ENCODE measurements at regions not wholly inside any gene's neighbourhood (a gene's known extent, or its start where the extent isn't known, plus 50 kb on each side); places are given as distances from the start of the nearest gene placed in this dataset.
"Not testable (repeated sequence)": the region's sequence is repeated elsewhere in the genome, so short reads cannot be mapped to it uniquely, and the experiment has no call there.

DNA sequence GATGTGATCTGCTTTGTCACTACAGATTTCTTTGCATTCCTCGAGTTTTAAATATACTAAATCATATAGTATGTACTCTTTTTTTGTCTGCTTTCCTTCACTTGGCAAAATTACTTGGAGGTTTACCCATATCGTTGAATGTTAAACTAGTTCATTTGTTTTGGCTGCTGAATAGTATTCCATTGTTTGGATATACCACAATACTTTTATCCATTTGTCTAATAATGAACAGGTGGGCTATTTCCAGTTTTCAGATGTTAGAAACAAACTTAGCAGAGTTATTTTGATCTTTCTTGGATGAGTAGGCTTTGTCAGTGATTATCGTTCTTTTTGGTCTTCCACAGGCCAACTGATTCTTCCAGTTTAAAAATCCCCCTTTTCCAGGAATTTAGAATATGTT is 154.0 kb upstream of the TGFBR2 start:
- no peak for DNase-seq

- no peak for DNase-seq
These were observed 152.9 kb upstream of the TGFBR2 start for GRCh38 chr3:30453360-30454039.

DNA sequence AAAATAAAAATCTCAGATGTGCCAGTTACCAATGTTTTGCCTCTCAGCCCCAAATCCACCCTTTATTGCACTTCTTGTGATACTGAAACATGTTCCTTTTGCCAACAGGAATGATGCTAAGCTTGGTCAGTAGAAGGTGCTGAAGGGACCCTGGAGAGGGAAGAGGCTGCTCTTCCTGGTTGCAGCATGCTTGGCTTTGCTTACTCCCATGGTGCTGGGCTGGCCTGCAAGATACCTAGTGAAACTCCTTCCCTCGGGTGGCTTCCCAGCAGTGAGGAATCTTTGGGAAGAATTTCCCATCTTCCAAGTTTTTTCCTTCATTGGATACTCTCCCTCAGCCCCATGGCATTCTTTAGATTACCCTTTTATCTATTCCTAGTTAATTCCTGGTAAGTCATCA is 151.8 kb upstream of the TGFBR2 start:
- no peak for DNase-seq

- not testable (repeated sequence) for DNase-seq
These were observed 151.3 kb upstream of the TGFBR2 start for GRCh38 chr3:30455112-30455511.

DNA sequence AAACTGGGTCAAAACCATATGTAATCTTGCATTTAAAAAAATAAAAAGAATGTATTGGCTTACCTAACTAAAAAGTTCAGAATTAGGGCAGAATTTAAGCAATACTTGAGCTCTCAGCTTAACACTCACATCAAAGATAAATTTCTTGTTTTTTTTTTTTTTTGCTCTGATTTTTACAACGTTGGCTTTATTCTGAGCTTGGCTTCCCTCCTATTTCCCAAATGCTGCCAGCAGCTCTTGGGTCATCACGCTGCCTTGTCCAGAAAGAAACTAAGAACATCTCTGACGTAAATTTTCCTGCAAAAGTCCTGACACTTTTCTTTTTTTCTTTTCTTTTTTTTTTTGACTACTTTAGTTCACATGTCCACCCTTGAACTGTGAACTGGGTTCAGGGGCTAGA is 150.6 kb upstream of the TGFBR2 start:
- no peak for DNase-seq

GRCh38 chr3:30456264-30456663 is 150.1 kb upstream of the TGFBR2 start:
- DNase-seq = no peak

DNA sequence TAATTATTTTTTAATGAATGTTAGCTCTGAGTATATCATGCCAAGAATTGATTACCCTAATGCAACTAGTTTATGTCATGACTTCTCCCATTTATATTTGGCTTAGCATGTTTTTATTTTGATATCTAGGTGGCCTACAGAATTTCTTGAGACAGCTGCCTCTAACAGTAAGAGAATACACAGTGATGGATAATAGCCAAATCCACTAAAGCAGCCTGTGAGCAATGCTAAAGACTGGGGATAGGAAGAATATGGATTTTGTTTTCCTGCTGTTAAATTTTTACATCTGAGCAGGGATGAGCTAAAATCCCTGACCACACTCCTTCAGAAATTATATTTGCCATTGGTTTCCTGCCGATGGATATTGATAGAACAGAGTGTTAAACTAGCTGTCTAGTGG is 149.3 kb upstream of the TGFBR2 start:
- no peak for DNase-seq

- DNase-seq = no peak
These were observed 148.7 kb upstream of the TGFBR2 start for GRCh38 chr3:30457726-30458125.

DNA sequence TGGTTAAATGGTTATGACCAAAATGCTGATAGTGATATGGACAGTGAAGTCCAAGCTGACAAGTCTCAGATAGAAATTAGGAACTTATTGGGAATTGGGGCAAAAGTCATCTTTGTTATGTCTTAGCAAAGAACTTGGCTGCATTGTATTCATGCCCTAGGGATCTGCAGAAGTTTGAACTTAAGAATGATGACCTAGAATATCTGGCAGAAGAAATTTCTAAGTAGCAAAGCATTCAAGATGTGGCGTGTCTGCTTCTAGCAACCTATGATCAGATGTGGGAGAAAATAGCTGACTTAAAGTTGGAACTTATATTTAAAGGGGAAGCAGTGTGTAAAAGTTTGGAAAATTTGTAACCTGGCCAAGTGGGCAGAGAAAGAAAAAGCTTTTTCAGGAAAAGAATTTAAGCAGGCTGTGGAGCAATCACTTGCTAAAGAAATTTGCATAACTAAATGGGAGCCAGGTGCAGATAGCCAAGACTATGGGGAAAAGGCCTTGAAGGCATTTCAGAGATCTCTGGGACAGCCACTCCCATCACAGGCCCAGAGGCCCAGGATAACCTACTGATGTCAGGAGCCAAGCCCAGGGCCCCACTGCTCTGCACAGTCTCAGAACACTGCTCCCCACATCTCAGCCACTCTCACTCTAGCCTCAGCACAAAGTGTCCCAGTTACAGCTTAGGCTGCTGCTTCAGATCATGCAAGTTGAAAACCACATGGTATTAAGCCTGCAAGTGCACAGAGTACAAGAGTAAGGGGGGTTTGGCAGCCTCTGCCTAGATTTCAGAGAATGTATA is 147.8 kb upstream of the TGFBR2 start:
- DNase-seq = no peak

- DNase-seq = no peak
These were observed 145.1 kb upstream of the TGFBR2 start for GRCh38 chr3:30461311-30461710.

- no peak for DNase-seq
These were observed 143.5 kb upstream of the TGFBR2 start for GRCh38 chr3:30462721-30463470.

DNA sequence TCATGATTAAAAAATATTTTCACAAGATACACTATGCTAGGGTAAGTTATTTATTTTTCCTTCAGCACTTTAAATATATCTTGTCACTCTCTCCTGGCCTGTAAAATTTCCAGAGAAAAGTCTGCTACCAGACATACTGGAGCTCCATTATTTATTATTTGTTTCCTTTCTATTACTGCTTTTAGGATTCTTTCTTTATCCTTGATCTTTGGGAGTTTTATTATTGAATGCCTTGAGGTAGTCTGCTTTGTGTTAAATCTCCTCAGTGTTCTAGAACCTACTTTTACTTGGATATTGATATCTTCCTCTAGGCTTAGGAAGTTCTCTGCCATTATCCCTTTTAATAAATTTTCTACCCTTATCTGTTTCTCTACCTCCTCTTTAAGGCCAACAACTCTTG is 142.0 kb upstream of the TGFBR2 start:
- DNase-seq = no peak

DNA sequence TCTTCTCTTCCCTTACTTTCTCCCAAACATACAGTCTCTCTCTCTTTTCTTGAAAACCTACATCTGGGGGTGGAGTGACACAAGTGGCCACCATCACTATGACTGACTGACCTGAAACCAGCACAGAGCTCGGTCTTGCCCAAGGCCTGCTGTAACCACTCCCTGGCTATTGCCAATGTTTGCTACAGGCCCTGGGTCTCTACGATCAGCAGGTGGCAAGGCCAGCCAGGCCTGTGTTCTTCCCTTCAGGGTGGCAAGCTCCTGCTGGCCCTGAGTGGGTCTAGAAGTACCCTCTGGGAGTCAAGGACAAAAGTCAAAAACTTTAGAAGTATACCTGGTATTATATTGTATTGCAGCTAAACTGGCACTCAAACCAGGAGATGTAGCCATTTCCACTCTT is 140.9 kb upstream of the TGFBR2 start:
- DNase-seq = no peak

DNA sequence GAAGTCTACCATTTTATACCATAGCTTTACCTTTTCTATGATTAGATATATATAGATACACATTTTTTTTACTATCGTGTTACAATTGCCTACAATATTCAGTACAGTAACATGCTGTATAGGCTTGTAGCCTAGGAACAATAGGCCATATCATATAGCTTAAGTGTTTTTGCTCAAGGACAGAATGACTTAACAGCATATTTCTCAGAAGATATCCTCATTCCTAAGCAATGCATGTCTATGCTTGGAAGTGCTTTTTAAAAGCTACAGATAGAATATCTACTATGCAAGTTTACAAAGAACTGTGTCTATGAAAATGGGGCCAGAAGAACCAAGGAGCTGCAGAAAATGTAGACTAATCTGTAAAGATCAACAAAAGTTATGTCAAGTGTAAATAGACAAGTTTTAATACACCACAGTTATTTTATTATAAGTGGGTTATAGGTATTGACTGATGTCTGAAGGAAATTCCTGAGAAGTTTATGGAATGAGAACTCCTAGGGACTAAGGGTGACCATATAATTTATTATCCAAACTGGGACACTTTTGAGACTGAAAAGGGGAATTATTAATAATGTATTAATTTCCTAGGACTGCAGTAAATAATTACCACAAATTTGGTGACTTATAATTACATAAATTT is 138.7 kb upstream of the TGFBR2 start:
- no peak for DNase-seq

GRCh38 chr3:30469133-30469532 is 137.3 kb upstream of the TGFBR2 start:
- DNase-seq = no peak

DNA sequence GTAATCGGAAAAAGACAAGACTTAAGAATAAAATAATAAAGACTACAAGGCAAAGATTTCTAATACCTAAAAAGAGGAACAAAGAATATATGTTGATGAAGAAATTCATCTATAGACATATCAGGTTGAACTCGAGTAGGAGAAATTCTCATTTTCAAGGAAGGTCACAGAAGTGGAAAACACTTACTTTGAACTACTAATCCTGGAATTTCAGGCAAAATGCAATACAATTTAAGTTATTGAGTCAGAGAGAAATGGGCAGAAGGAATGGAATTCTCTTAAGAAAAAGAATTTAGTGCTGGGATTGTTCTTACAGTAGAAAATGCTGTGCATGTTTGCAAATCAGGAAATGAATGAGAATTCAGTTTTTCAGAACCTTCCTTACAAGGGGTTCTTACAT is 135.9 kb upstream of the TGFBR2 start:
- DNase-seq = no peak

DNA sequence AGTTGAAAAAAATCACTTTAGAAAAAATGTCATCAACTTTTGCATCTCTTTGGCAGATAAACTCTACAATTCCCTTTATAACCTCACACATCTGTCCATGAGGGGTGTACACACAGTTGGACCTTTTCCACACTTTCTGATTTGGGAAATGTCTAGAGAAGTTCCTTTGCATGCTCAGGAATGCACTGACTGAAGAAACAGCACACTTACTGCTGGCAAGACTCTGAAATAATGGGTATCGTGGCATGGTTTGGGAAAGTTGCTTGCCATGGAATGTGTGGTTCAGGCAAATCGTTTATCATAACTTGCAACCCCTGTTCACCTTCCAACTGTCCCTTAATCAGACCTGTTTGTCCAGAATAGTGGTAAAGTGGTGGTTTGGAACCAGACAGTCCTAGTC is 135.3 kb upstream of the TGFBR2 start:
- no peak for DNase-seq

DNA sequence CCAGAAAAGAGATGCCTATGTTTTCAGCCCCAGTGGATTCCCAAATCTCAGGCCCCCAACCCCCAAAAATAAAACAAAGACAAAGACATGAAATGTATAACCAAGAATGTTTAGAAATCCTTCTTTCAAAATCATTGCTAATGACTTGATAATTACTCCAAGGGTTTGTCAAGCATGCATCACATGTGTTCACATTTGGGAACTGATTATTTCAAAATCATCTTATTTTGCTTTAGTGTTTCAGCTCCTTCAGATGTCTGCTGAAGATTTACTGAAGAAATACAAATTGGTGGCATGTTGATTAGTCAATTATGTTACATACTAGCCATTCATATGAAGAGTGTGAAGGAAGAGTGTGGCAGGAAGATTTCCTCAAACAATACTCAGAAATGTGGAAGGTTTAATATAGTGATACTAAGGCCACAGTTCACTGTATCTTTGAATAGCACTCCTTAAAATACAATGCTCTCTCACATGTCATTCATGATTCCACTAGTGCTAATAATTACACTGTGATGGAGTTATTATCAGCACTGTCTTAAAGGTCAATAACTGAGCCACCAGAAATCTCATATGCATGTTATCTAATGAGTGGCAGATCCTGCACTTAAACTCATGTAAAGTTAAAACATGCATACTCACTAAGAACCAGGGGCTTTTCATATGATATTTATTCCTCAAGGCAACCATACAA is 134.5 kb upstream of the TGFBR2 start:
- DNase-seq = no peak

DNA sequence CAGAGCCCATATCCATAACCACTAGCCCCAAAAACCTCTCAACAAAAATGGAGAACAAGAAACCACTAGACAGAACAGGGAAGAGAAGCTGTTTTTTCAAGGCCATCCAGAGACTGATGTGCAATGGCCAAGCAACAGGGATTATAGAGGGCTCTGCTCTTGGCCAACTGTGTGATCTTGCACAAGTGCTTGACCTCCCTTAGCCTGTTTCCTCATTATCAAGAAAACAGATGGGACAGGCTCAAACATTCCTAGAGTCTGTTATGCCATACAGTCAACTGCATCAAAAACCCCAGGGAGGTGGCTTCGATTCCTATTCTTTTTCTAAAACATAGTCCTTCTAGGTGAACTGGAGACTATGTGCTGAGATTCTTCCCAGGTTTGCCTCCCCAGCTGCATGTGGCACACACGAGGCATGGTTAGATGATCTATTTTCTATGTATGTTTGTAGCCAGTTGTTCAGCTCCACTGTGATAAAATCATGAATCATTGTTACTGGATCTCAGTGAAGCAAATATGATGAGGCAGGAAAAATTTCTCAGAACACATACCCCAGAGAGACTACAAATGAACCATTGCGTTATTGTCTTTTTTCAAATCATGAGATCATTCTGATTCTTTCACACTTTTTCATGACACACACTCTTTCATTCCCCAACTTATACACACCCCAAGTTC is 132.9 kb upstream of the TGFBR2 start:
- no peak for DNase-seq

- DNase-seq = no peak
These were observed 132.0 kb upstream of the TGFBR2 start for GRCh38 chr3:30474371-30474770.

- no peak for DNase-seq
These were observed 131.2 kb upstream of the TGFBR2 start for GRCh38 chr3:30475038-30475808.

Measured in SIG-M5 (cell line).